AG04450 (cell line): ENCODE measurements at regions not wholly inside any gene's neighbourhood (a gene's known extent, or its start where the extent isn't known, plus 50 kb on each side); places are given as distances from the start of the nearest gene placed in this dataset.

ENCODE experiments used
- CTCF ChIA-PET: fragments of 300-600, 350-600 bp; formaldehyde crosslinking; extraction: SDS; loops from one replicate; lab custom pipeline; 2022; ENCODE audit warnings: antibody characterized with exemption, inconsistent platforms; lab: Charles Lee
- POLR2A ChIA-PET: fragments of 350-600 bp; formaldehyde crosslinking; extraction: SDS; loops from one replicate; lab custom pipeline; 2021; ENCODE audit warnings: antibody characterized with exemption, inconsistent platforms; lab: Yijun Ruan, JAX
- DNase-seq: peaks from one replicate; pipeline ENCODE4 v3.0.0-alpha.2; 2011; ENCODE audit warnings: low read depth, low spot score
- H3K27ac ChIP-seq: one replicate; pipeline ENCODE4 v1.5.1; 2012; ENCODE audit warnings: low read depth, low read length, control low read depth
- H3K27me3 ChIP-seq: one replicate; pipeline ENCODE4 v1.6.0; 2012; ENCODE audit warnings: low read length; ENCODE audit not compliant: control insufficient read depth, insufficient read depth
- H3K4me3 ChIP-seq: 2 replicates; pipeline ENCODE4 v1.5.1; 2011; ENCODE audit warnings: mild to moderate bottlenecking, low read depth, low read length, control low read depth
- H3K9me3 ChIP-seq: 2 replicates; pipeline ENCODE4 v1.5.1; 2012; ENCODE audit warnings: low read length; ENCODE audit not compliant: control insufficient read depth, insufficient read depth
- CTCF ChIP-seq: IDR thresholded peaks from 2 replicates; pipeline ENCODE4 v1.5.1; 2011; ENCODE audit warnings: low read depth, low read length, control low read depth, inconsistent platforms

- Histone ChIP-seq H3K4me3 (no peak overlapping the region), H3K27me3 (peaks cover 31% of the 10 kb centered on the region), H3K27ac (no peak overlapping the region), H3K9me3 (no peaks in the 10 kb centered on the region)
- ChIA-PET POLR2A (no interaction called here), CTCF (interaction anchor here (0.7 kb wide), 1 partner anchor 31 kb away, joined by 4 read pairs; no protein-coding TSS in a partner anchor)
- no peak for TF ChIP-seq CTCF
- DNase-seq, result no peak
Measured at GRCh38 chr14:58697930-58698642, 60.3 kb downstream of the DACT1 start.

GRCh38 chr14:58699681-58700205 is 62.0 kb downstream of the DACT1 start:
- POLR2A ChIA-PET, result no interaction called here
- TF ChIP-seq CTCF, result no peak
- DNase-seq, result no peak

GRCh38 chr14:58701156-58701555 is 63.4 kb downstream of the DACT1 start:
- CTCF ChIA-PET, result no interaction called here
- no peak for TF ChIP-seq CTCF

More at GRCh38 chr14:58699681-58700205, 62.0 kb downstream of the DACT1 start:
- peaks cover 28% of the 10 kb centered on the region for H3K27me3 ChIP-seq
- H3K9me3 ChIP-seq, result no peaks in the 10 kb centered on the region
- no peak overlapping the region for H3K27ac ChIP-seq
- CTCF ChIA-PET, result no interaction called here
- H3K4me3 ChIP-seq, result no peak overlapping the region

GRCh38 chr14:58701604-58702003 is 63.8 kb downstream of the DACT1 start:
- CTCF ChIA-PET, result no interaction called here
- Histone ChIP-seq H3K27me3 (peaks cover 27% of the 10 kb centered on the region), H3K4me3 (no peak overlapping the region), H3K27ac (no peak overlapping the region), H3K9me3 (no peaks in the 10 kb centered on the region)
- POLR2A ChIA-PET, result no interaction called here
- DNase-seq, result no peak
- TF ChIP-seq CTCF, result no peak

More at GRCh38 chr14:58701156-58701555, 63.4 kb downstream of the DACT1 start:
- no peak overlapping the region for H3K27ac ChIP-seq
- H3K4me3 ChIP-seq, result no peak overlapping the region
- no peaks in the 10 kb centered on the region for H3K9me3 ChIP-seq
- DNase-seq, result no peak
- H3K27me3 ChIP-seq, result peaks cover 28% of the 10 kb centered on the region
- POLR2A ChIA-PET, result no interaction called here

- no peak overlapping the region for H3K27ac ChIP-seq
- H3K9me3 ChIP-seq, result no peaks in the 10 kb centered on the region
- no peak for DNase-seq
- ChIA-PET CTCF (no interaction called here), POLR2A (no interaction called here)
- TF ChIP-seq CTCF, result no peak
- no peak overlapping the region for H3K4me3 ChIP-seq
- H3K27me3 ChIP-seq, result peaks cover 18% of the 10 kb centered on the region
Measured at GRCh38 chr14:58702441-58703160, 64.8 kb downstream of the DACT1 start.
